ENCODE measurements at regions not wholly inside any gene's neighbourhood (a gene's known extent, or its start where the extent isn't known, plus 50 kb on each side); places are given as distances from the start of the nearest gene placed in this dataset.

- no peak for TF ChIP-seq EP300 (IDR thresholded peaks at IDR 0.05; ENCODE audit: borderline replicate concordance)
- TF ChIP-seq RAD21 (IDR thresholded peaks at IDR 0.05; ENCODE audit: low read depth): no peak
- no peak for TF ChIP-seq REST (IDR thresholded peaks at IDR 0.05; ENCODE audit: low read depth)
- TF ChIP-seq CEBPB (IDR thresholded peaks at IDR 0.05): no peak
Measured at GRCh38 chr15:79572691-79573404, 140.7 kb downstream of the MINAR1 start.

Data from Ishikawa (cell line).